Stimulated activated CD8-positive, alpha-beta memory T cell treated with anti-CD3 and anti-CD28 coated beads, Interleukin-7, amount 100 ng/mL, for 1 hour (primary cell): ENCODE measurements at regions not wholly inside any gene's neighbourhood (a gene's known extent, or its start where the extent isn't known, plus 50 kb on each side); places are given as distances from the start of the nearest gene placed in this dataset.
"Not testable (repeated sequence)": the region's sequence is repeated elsewhere in the genome, so short reads cannot be mapped to it uniquely, and the experiment has no call there.

Source experiments
- DNase-seq, 2 donors: peaks; one replicate each; pipeline ENCODE4 v3.0.0-alpha.2; 2020; ENCODE audit warnings: low read depth in 2 of 2

GRCh38 chr22:25281675-25282345 is 62.4 kb downstream of the CRYBB2 start:
- no peak for DNase-seq

- DNase-seq: no peak
Measured at GRCh38 chr22:25282346-25282670, 62.9 kb downstream of the CRYBB2 start.

GRCh38 chr22:25282671-25283561 is 63.5 kb downstream of the CRYBB2 start:
- no peak for DNase-seq

GRCh38 chr22:25288481-25288880 is 69.0 kb downstream of the CRYBB2 start:
- not testable (repeated sequence) for DNase-seq

- DNase-seq: not testable (repeated sequence)
Measured at GRCh38 chr22:25301912-25302311, 82.5 kb downstream of the CRYBB2 start.

- not testable (repeated sequence) for DNase-seq
Measured at GRCh38 chr22:25309586-25309985, 90.1 kb downstream of the CRYBB2 start.

- not testable (repeated sequence) for DNase-seq
Measured at GRCh38 chr22:25311924-25312323, 92.5 kb downstream of the CRYBB2 start.

- no peak for DNase-seq
Measured at GRCh38 chr22:25318081-25318823, 98.8 kb downstream of the CRYBB2 start.

GRCh38 chr22:25327018-25327755 is 107.7 kb downstream of the CRYBB2 start:
- DNase-seq: no peak

- no peak for DNase-seq
Measured at GRCh38 chr22:25331050-25331449, 111.6 kb downstream of the CRYBB2 start.

- DNase-seq: not testable (repeated sequence)
Measured at GRCh38 chr22:25331911-25332310, 112.5 kb downstream of the CRYBB2 start.

GRCh38 chr22:25332386-25332785 is 112.9 kb downstream of the CRYBB2 start:
- DNase-seq: no peak

- no peak for DNase-seq
Measured at GRCh38 chr22:25334162-25334490, 114.7 kb downstream of the CRYBB2 start.

- DNase-seq: not testable (repeated sequence)
Measured at GRCh38 chr22:25334631-25335030, 115.2 kb downstream of the CRYBB2 start.

- not testable (repeated sequence) for DNase-seq
Measured at GRCh38 chr22:25335276-25335675, 115.8 kb downstream of the CRYBB2 start.

GRCh38 chr22:25340536-25340935 is 121.1 kb downstream of the CRYBB2 start:
- DNase-seq: not testable (repeated sequence)

- DNase-seq: not testable (repeated sequence)
Measured at GRCh38 chr22:25344366-25344765, 124.9 kb downstream of the CRYBB2 start.

- DNase-seq: no peak
Measured at GRCh38 chr22:25346859-25347751, 127.7 kb downstream of the CRYBB2 start.

GRCh38 chr22:25347752-25348102 is 128.3 kb downstream of the CRYBB2 start:
- DNase-seq: no peak

- no peak for DNase-seq
Measured at GRCh38 chr22:25348391-25348790, 129.0 kb downstream of the CRYBB2 start.

- DNase-seq: not testable (repeated sequence)
Measured at GRCh38 chr22:25348996-25349395, 129.6 kb downstream of the CRYBB2 start.
